Suppressor macrophage (primary cell): ENCODE measurements at regions not wholly inside any gene's neighbourhood (a gene's known extent, or its start where the extent isn't known, plus 50 kb on each side); places are given as distances from the start of the nearest gene placed in this dataset.
A peak's percentile ranks its signal among the peaks of the same experiment; 100 is the strongest.

Experiments
- DNase-seq, 4 experiments: peaks; one replicate each; pipeline ENCODE4 v3.0.0-alpha.2; 2020 to 2022

- DNase-seq = no peak
These were observed 124.1 kb downstream of the XCL2 start for GRCh38 chr1:168419736-168420135.

GRCh38 chr1:168416220-168416619 is 127.6 kb downstream of the XCL2 start:
- no peak for DNase-seq

- DNase-seq = no peak
These were observed 128.9 kb downstream of the XCL2 start for GRCh38 chr1:168414914-168415313.

- DNase-seq = no peak
These were observed 129.8 kb downstream of the TBX19 start for GRCh38 chr1:168410464-168410863.

GRCh38 chr1:168408884-168409283 is 128.2 kb downstream of the TBX19 start:
- DNase-seq = no peak

GRCh38 chr1:168408539-168408865 is 127.8 kb downstream of the TBX19 start:
- DNase-seq = no peak

GRCh38 chr1:168407832-168408538 is 127.3 kb downstream of the TBX19 start:
- DNase-seq = no peak

- DNase-seq = no peak
These were observed 125.4 kb downstream of the TBX19 start for GRCh38 chr1:168405906-168406549.

- DNase-seq = no peak
These were observed 122.5 kb downstream of the TBX19 start for GRCh38 chr1:168403140-168403539.

- DNase-seq = peak in 1 of 4 experiments; percentile 5
These were observed 121.8 kb downstream of the TBX19 start for GRCh38 chr1:168402466-168402865.

- DNase-seq = no peak
These were observed 120.7 kb downstream of the TBX19 start for GRCh38 chr1:168401341-168401740.

GRCh38 chr1:168400139-168400538 is 119.5 kb downstream of the TBX19 start:
- DNase-seq = no peak

- DNase-seq = no peak
These were observed 117.1 kb downstream of the TBX19 start for GRCh38 chr1:168397806-168398205.

- no peak for DNase-seq
These were observed 116.4 kb downstream of the TBX19 start for GRCh38 chr1:168396940-168397684.

- no peak for DNase-seq
These were observed 115.8 kb downstream of the TBX19 start for GRCh38 chr1:168396508-168396907.

- no peak for DNase-seq
These were observed 114.2 kb downstream of the TBX19 start for GRCh38 chr1:168394858-168395257.

GRCh38 chr1:168392958-168393549 is 112.4 kb downstream of the TBX19 start:
- no peak for DNase-seq

- DNase-seq = no peak
These were observed 111.4 kb downstream of the TBX19 start for GRCh38 chr1:168391851-168392681.

- no peak for DNase-seq
These were observed 109.6 kb downstream of the TBX19 start for GRCh38 chr1:168390271-168390670.

GRCh38 chr1:168387781-168388760 is 107.4 kb downstream of the TBX19 start:
- DNase-seq = no peak

- DNase-seq = peak; percentile 35 to 62 (median 52)
These were observed 106.4 kb downstream of the TBX19 start for GRCh38 chr1:168386949-168387586.
